A549 (cell line): ENCODE measurements at regions not wholly inside any gene's neighbourhood (a gene's known extent, or its start where the extent isn't known, plus 50 kb on each side); places are given as distances from the start of the nearest gene placed in this dataset.
"Not testable (repeated sequence)": the region's sequence is repeated elsewhere in the genome, so short reads cannot be mapped to it uniquely, and the experiment has no call there.

Experiments used
- ATAC-seq, 2 experiments: fragments of 200-7000 bp in 1 of 2; fragments of >200 bp in 1 of 2; cut with Nextera tagmentation in 1 of 2; cut with Tn5 transposase in 1 of 2; 3 replicates each; pipeline versions ENCODE4 v1.8.0 to v1.9.1; 2018 to 2020; ENCODE audit warnings: mild to moderate bottlenecking in 1 of 2, moderate library complexity in 1 of 2
- CTCF ChIA-PET: fragments of 300-600 bp; sonication (Branson Sonifier 250); formaldehyde crosslinking; extraction: SDS; loops from one replicate; lab custom pipeline; 2021; ENCODE audit warnings: antibody characterized with exemption, inconsistent platforms; lab: Yijun Ruan, JAX
- POLR2A ChIA-PET: fragments of 350-600 bp; formaldehyde crosslinking; extraction: SDS; loops from one replicate; lab custom pipeline; 2021; ENCODE audit warnings: antibody characterized with exemption, inconsistent platforms; lab: Yijun Ruan, JAX
- DNase-seq, 2 experiments: peaks; one replicate each; pipeline versions ENCODE4 v3.0.0 to v3.0.0-alpha.2; 2011 to 2016; ENCODE audit warnings: low read depth in 1 of 2, low spot score in 1 of 2
- FAIRE-seq: peaks from 2 replicates; lab custom pipeline; 2011; peaks lifted over from hg19 to GRCh38; lab: Jason Lieb, UNC
- H3K27ac ChIP-seq, 2 experiments: fragments of >200 bp; sonication (Bioruptor Twin); formaldehyde crosslinking; 3 replicates each; pipeline ENCODE4 v1.5.1; 2016 to 2017
- H3K4me1 ChIP-seq: fragments of >200 bp; sonication (Bioruptor Twin); formaldehyde crosslinking; 3 replicates; pipeline ENCODE4 v1.6.1; 2016
- H3K4me2 ChIP-seq: fragments of >200 bp; sonication (Bioruptor Twin); formaldehyde crosslinking; 3 replicates; pipeline ENCODE4 v1.6.1; 2016
- H3K4me3 ChIP-seq: fragments of >200 bp; sonication (Bioruptor Twin); formaldehyde crosslinking; 3 replicates; pipeline ENCODE4 v1.5.1; 2016
- H3K9me3 ChIP-seq: fragments of >200 bp; sonication (Bioruptor Twin); formaldehyde crosslinking; 3 replicates; pipeline ENCODE4 v1.6.1; 2016
- EHMT2 ChIP-seq: fragments of 200-600 bp; sonication (generic); IDR thresholded peaks from 2 replicates; pipeline ENCODE4 v1.6.1; 2016; ENCODE audit warnings: antibody characterized with exemption, low read depth, mild to moderate bottlenecking, moderate library complexity
- FOSL2 ChIP-seq, 2 experiments: fragments of 450-650 bp in 1 of 2; fragments of >200 bp in 1 of 2; sonication (Bioruptor Twin) in 1 of 2; formaldehyde crosslinking; IDR thresholded peaks; 2 replicates each; pipeline versions ENCODE4 v1.5.0 to v1.6.1; 2016 to 2020; ENCODE audit warnings: mild to moderate bottlenecking in 1 of 2, moderate library complexity in 1 of 2
- JUNB ChIP-seq: fragments of >200 bp; sonication (Bioruptor Twin); formaldehyde crosslinking; IDR thresholded peaks from 2 replicates; pipeline ENCODE4 v1.6.1; 2016
- PHF8 ChIP-seq: fragments of 200-600 bp; sonication (generic); IDR thresholded peaks from 2 replicates; pipeline ENCODE4 v1.6.1; 2016; ENCODE audit warnings: low read depth, mild to moderate bottlenecking, antibody characterized with exemption, moderate library complexity, borderline replicate concordance
- SMC3 ChIP-seq: fragments of >200 bp; sonication (Bioruptor Twin); formaldehyde crosslinking; IDR thresholded peaks from 3 replicates; pipeline ENCODE4 v1.6.1; 2018; ENCODE audit warnings: inconsistent platforms
- ZNF302 ChIP-seq: fragments of 250-450 bp; sonication (Bioruptor Pico); IDR thresholded peaks from 2 replicates; pipeline ENCODE4 v1.9.0; 2021; ENCODE audit warnings: inconsistent platforms, mild to moderate bottlenecking, moderate library complexity
- whole genome bisulfite sequencing: methylation state at CpG from one replicate; pipeline ENCODE4 v1.1.6; 2017; ENCODE audit errors: missing lambda C conversion rate; 5-methylcytosine and 5-hydroxymethylcytosine counted together
- TF ChIP-seq, protein P1 (sequence below): IDR thresholded peaks from 2 replicates; pipeline ENCODE4 v1.6.1; 2012
- TF ChIP-seq, protein P2 (sequence below): fragments of >200 bp; sonication (Bioruptor Twin); formaldehyde crosslinking; IDR thresholded peaks from 3 replicates; pipeline ENCODE4 v1.6.1; 2016
- TF ChIP-seq, protein P3 (sequence below): IDR thresholded peaks from 2 replicates; pipeline ENCODE4 v1.6.1; 2012
- TF ChIP-seq, protein P4 (sequence below): fragments of 150-350 bp; IDR thresholded peaks from 2 replicates; pipeline ENCODE4 v1.6.1; 2014; ENCODE audit warnings: low read depth, mild to moderate bottlenecking, low read length
- TF ChIP-seq, protein P5 (sequence below): IDR thresholded peaks from 2 replicates; pipeline ENCODE4 v1.6.1; 2012; ENCODE audit warnings: low read depth, borderline replicate concordance
- TF ChIP-seq, protein P6 (sequence below): fragments of 250-450 bp; sonication (Bioruptor Pico); IDR thresholded peaks from 2 replicates; pipeline ENCODE4 v1.5.0; 2021; ENCODE audit warnings: mild to moderate bottlenecking, moderate library complexity, borderline replicate concordance

DNA sequence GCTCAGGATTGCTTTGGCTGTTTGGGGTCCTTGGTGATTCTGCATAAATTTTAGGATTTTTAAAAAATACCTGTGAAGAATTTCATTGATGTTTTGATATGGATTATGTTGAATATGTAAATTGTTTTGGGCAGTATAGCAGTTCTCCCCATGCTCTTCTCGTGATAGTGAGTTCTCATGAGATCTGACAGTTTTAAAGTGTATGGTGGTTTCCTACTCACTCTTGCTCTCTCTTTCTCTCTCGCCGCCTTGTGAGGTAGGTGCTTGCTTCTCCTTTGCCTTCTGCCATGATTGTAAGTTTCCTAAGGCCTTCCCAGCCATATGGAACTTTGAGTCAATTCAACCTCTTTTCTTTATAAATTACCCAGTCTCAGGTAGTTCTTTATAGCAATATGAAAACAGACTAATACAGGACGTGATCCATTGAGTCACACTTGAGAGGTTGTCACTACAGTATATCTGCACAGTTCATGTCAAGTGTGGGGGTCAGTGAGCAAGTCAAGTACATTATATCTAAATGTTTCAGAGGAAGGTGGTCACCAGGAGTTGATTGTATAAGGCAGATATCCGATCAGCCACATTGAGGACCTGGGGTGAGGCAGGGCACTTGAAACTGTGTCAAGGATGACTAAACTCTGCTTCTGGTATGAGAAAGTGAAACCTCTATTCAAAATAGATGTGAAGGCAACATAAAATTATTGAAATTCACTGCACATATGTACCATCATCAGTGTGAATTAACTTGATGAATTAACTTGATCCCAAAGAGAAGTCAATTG lies 70.7 kb upstream of the CCDC179 start:
- no peaks in the 10 kb centered on the region for H3K4me1 ChIP-seq
- TF ChIP-seq, protein P1, sequence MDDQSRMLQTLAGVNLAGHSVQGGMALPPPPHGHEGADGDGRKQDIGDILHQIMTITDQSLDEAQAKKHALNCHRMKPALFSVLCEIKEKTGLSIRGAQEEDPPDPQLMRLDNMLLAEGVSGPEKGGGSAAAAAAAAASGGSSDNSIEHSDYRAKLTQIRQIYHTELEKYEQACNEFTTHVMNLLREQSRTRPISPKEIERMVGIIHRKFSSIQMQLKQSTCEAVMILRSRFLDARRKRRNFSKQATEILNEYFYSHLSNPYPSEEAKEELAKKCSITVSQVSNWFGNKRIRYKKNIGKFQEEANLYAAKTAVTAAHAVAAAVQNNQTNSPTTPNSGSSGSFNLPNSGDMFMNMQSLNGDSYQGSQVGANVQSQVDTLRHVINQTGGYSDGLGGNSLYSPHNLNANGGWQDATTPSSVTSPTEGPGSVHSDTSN, result no peak
- TF ChIP-seq, all 56 proteins: peak for 0
- Histone ChIP-seq H3K9me3 (no peaks in the 10 kb centered on the region), H3K27ac (no peak overlapping the region), H3K4me3 (no peak overlapping the region), H3K4me2 (no peak overlapping the region)
- no peak for ATAC-seq
- ChIA-PET POLR2A (no interaction called here), CTCF (no interaction called here)
- FAIRE-seq, result no peak
- WGBS, result 44% methylated on average over 5 of the region's 5 CpGs
- no peak for DNase-seq

DNA sequence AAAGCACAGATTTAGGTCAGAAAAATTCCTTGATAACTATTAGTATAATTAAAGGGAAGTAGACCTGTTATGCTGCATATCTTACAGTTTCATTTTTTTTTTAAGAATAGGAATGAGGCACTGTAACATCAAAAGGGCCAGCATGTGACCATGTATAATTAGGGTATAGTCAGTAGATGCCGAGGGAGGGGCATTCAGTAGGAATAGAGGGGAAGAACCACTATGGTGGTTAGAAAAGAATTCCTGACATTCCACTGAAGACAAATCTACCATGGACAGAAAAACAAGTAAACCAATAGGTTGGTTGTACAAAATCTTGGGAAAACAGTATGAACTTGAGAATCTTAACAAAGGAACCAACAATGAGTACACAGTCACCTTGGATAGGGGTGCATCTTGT lies 78.4 kb upstream of the CCDC179 start:
- no peak for ATAC-seq
- DNase-seq, result no peak
- no peaks in the 10 kb centered on the region for H3K9me3 ChIP-seq
- FAIRE-seq, result no peak
- 0% methylated on average over 1 of the region's 1 CpG for WGBS
- CTCF ChIA-PET, result no interaction called here
- no peak overlapping the region for H3K4me2 ChIP-seq
- no peak overlapping the region for H3K4me3 ChIP-seq
- TF ChIP-seq, protein P2, sequence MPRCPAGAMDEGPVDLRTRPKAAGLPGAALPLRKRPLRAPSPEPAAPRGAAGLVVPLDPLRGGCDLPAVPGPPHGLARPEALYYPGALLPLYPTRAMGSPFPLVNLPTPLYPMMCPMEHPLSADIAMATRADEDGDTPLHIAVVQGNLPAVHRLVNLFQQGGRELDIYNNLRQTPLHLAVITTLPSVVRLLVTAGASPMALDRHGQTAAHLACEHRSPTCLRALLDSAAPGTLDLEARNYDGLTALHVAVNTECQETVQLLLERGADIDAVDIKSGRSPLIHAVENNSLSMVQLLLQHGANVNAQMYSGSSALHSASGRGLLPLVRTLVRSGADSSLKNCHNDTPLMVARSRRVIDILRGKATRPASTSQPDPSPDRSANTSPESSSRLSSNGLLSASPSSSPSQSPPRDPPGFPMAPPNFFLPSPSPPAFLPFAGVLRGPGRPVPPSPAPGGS, result no peak
- TF ChIP-seq EHMT2 (no peak), SMC3 (no peak), JUNB (no peak), ZNF302 (CRISPR knock-in tag) (no peak), FOSL2 (IDR thresholded peaks at IDR 0.05) (no peak), FOSL2 (CRISPR knock-in tag; IDR thresholded peaks at IDR 0.05) (no peak), PHF8 (no peak)
- TF ChIP-seq, protein P3, sequence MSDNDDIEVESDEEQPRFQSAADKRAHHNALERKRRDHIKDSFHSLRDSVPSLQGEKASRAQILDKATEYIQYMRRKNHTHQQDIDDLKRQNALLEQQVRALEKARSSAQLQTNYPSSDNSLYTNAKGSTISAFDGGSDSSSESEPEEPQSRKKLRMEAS, result no peak
- TF ChIP-seq, protein P4, sequence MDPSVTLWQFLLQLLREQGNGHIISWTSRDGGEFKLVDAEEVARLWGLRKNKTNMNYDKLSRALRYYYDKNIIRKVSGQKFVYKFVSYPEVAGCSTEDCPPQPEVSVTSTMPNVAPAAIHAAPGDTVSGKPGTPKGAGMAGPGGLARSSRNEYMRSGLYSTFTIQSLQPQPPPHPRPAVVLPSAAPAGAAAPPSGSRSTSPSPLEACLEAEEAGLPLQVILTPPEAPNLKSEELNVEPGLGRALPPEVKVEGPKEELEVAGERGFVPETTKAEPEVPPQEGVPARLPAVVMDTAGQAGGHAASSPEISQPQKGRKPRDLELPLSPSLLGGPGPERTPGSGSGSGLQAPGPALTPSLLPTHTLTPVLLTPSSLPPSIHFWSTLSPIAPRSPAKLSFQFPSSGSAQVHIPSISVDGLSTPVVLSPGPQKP, result no peak
- TF ChIP-seq, protein P5, sequence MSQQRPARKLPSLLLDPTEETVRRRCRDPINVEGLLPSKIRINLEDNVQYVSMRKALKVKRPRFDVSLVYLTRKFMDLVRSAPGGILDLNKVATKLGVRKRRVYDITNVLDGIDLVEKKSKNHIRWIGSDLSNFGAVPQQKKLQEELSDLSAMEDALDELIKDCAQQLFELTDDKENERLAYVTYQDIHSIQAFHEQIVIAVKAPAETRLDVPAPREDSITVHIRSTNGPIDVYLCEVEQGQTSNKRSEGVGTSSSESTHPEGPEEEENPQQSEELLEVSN, result no peak
- TF ChIP-seq, protein P6, sequence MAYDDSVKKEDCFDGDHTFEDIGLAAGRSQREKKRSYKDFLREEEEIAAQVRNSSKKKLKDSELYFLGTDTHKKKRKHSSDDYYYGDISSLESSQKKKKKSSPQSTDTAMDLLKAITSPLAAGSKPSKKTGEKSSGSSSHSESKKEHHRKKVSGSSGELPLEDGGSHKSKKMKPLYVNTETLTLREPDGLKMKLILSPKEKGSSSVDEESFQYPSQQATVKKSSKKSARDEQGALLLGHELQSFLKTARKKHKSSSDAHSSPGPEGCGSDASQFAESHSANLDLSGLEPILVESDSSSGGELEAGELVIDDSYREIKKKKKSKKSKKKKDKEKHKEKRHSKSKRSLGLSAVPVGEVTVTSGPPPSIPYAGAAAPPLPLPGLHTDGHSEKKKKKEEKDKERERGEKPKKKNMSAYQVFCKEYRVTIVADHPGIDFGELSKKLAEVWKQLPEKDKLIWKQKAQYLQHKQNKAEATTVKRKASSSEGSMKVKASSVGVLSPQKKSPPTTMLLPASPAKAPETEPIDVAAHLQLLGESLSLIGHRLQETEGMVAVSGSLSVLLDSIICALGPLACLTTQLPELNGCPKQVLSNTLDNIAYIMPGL (CRISPR knock-in tag), result no peak
- TF ChIP-seq, all 56 proteins: peak for 0
- H3K27ac ChIP-seq, result no peak overlapping the region
- POLR2A ChIA-PET, result no interaction called here
- H3K4me1 ChIP-seq, result no peaks in the 10 kb centered on the region

DNA sequence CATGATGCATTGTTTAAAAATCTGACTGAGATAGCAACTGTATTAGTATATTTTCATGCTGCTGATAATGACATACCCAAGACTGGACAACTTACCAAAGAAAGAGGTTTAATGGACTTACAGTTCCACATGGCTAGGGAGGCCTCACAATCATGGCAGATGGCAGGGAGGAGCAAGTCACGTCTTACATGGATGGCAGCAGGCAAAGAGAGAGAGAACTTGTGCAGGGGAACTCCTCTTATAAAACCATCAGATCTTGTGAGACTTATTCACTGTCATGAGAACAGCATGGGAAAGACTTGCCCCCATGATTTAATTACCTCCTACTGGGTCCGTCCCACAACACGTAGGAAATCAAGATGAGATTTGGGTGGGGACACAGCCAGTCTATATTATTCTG lies 81.3 kb upstream of the CCDC179 start:
- H3K4me2 ChIP-seq, CTCF ChIA-PET, ATAC-seq, DNase-seq, H3K4me1 ChIP-seq, FAIRE-seq, H3K9me3 ChIP-seq, H3K4me3 ChIP-seq, H3K27ac ChIP-seq, POLR2A ChIA-PET: not testable (repeated sequence)
- 21% methylated on average over 3 of the region's 3 CpGs for WGBS
